ENCODE measurements at regions not wholly inside any gene's neighbourhood (a gene's known extent, or its start where the extent isn't known, plus 50 kb on each side); places are given as distances from the start of the nearest gene placed in this dataset.

- H3K4me3 Mint-ChIP-seq, result no peak overlapping the region
- no peak overlapping the region for H3K4me2 ChIP-seq (ENCODE audit: insufficient read depth, insufficient read length, low read length)
- H3K56ac ChIP-seq (ENCODE audit: insufficient read length, low read depth, low read length), result no peak overlapping the region
- no peaks in the 10 kb centered on the region for H4K20me1 ChIP-seq (ENCODE audit: control insufficient read depth, insufficient read depth, insufficient read length)
- no peak overlapping the region for H2BK12ac ChIP-seq (ENCODE audit: insufficient read length, low read depth, low read length)
- H3K79me1 ChIP-seq (ENCODE audit: insufficient read depth, low read depth, low read length, poor library complexity, severe bottlenecking), result no peaks in the 10 kb centered on the region
- no peaks in the 10 kb centered on the region for H3K23me2 ChIP-seq (ENCODE audit: insufficient read length, low read depth, low read length, poor library complexity, severe bottlenecking)
- H4K91ac ChIP-seq (ENCODE audit: insufficient read length, low read depth, low read length), result no peak overlapping the region
- no peaks in the 10 kb centered on the region for H3K9me3 ChIP-seq (ENCODE audit: control insufficient read depth, low read depth, low read length)
- H3K4me1 Mint-ChIP-seq, result no peaks in the 10 kb centered on the region
- no peaks in the 10 kb centered on the region for H3K27me3 ChIP-seq (ENCODE audit: insufficient read depth, low read length)
- no peak overlapping the region for H2BK120ac ChIP-seq (ENCODE audit: low read depth, low read length, poor library complexity, severe bottlenecking)
- H2BK5ac ChIP-seq (ENCODE audit: insufficient read length, low read length), result no peak overlapping the region
- H3K36me3 Mint-ChIP-seq (ENCODE audit: insufficient read depth in 1 of 3, low read depth in 3 of 3), result no peaks in the 10 kb centered on the region
- H3K14ac ChIP-seq (ENCODE audit: insufficient read depth, low read length), result no peak overlapping the region
- no peak for TF ChIP-seq CTCF (conservative IDR thresholded peaks at IDR 0.05)
- no peak overlapping the region for H3K23ac ChIP-seq (ENCODE audit: insufficient read length, low read depth, low read length)
- H2BK15ac ChIP-seq (ENCODE audit: low read depth, low read length), result no peak overlapping the region
- no peaks in the 10 kb centered on the region for H3K79me2 ChIP-seq (ENCODE audit: insufficient read depth, low read length)
- no peak overlapping the region for H3K4ac ChIP-seq (ENCODE audit: low read depth, low read length)
- H3K27me3 Mint-ChIP-seq (ENCODE audit: low read depth), result no peaks in the 10 kb centered on the region; the same call in 1 of the 2 replicates
- no peak for DNase-seq
- no peak overlapping the region for H2BK20ac ChIP-seq (ENCODE audit: low read depth, low read length, poor library complexity, severe bottlenecking)
- no CpG with 5 or more reads among the region's 1 CpG for WGBS (ENCODE audit: extremely low coverage, insufficient read length, low lambda C conversion rate)
- H3K9ac ChIP-seq (ENCODE audit: extremely low read depth, insufficient read length, low read length), result no peak overlapping the region
- H3K4me1 ChIP-seq (ENCODE audit: insufficient read depth, low read length), result no peaks in the 10 kb centered on the region
- H3K9me3 Mint-ChIP-seq, result no peaks in the 10 kb centered on the region
- no peak overlapping the region for H4K8ac ChIP-seq (replicated peaks; ENCODE audit: insufficient read length, low read depth, low read length)
- no peak overlapping the region for H3K27ac ChIP-seq (ENCODE audit: insufficient read length, low read depth, low read length)
- H2AFZ ChIP-seq (ENCODE audit: low read length), result no peak overlapping the region
- H2AK5ac ChIP-seq (ENCODE audit: insufficient read length, low read length), result no peak overlapping the region
- H3T11ph ChIP-seq (ENCODE audit: low read length), result no peak overlapping the region
- no peak overlapping the region for H4K5ac ChIP-seq (ENCODE audit: insufficient read length, low read depth, low read length)
- H3K27ac Mint-ChIP-seq, result no peak overlapping the region
- no peak overlapping the region for H3K18ac ChIP-seq (ENCODE audit: insufficient read length, low read depth, low read length)
Measured at GRCh38 chr1:102726417-102726816, 381.9 kb downstream of the COL11A1 start.
